SK-N-MC (cell line): ENCODE measurements at regions not wholly inside any gene's neighbourhood (a gene's known extent, or its start where the extent isn't known, plus 50 kb on each side); places are given as distances from the start of the nearest gene placed in this dataset.

Experiments used
- EZH2 ChIP-seq: fragments of 200-600 bp; sonication (generic); IDR thresholded peaks from one replicate; pipeline ENCODE4 v1.6.1; 2017; ENCODE audit warnings: antibody characterized with exemption
- POLR2AphosphoS5 ChIP-seq: IDR thresholded peaks from 2 replicates; pipeline ENCODE4 v1.6.1; 2012; ENCODE audit warnings: mild to moderate bottlenecking, low read depth, low read length, borderline replicate concordance

- no peak for TF ChIP-seq EZH2
- no peak for TF ChIP-seq POLR2AphosphoS5
Measured at GRCh38 chr17:36864827-36865430, 72.3 kb upstream of the LHX1 start.
